HG03342 (cell line): ENCODE measurements at regions not wholly inside any gene's neighbourhood (a gene's known extent, or its start where the extent isn't known, plus 50 kb on each side); places are given as distances from the start of the nearest gene placed in this dataset.
A peak's percentile ranks its signal among the peaks of the same experiment; 100 is the strongest.

Experiments
- ATAC-seq: cut with Tn5 transposase; IDR thresholded peaks from one replicate; pipeline ENCODE4 v1.9.1; 2021; ENCODE audit warnings: mild to moderate bottlenecking, moderate library complexity; ENCODE audit not compliant: unreplicated experiment

GRCh38 chr2:9156483-9156882 lies 50.1 kb upstream of the ASAP2 start:
- ATAC-seq: no peak

GRCh38 chr2:9154061-9154460 lies 52.6 kb upstream of the ASAP2 start:
- no peak for ATAC-seq

GRCh38 chr2:9153643-9153980 lies 53.0 kb upstream of the ASAP2 start:
- no peak for ATAC-seq

DNA sequence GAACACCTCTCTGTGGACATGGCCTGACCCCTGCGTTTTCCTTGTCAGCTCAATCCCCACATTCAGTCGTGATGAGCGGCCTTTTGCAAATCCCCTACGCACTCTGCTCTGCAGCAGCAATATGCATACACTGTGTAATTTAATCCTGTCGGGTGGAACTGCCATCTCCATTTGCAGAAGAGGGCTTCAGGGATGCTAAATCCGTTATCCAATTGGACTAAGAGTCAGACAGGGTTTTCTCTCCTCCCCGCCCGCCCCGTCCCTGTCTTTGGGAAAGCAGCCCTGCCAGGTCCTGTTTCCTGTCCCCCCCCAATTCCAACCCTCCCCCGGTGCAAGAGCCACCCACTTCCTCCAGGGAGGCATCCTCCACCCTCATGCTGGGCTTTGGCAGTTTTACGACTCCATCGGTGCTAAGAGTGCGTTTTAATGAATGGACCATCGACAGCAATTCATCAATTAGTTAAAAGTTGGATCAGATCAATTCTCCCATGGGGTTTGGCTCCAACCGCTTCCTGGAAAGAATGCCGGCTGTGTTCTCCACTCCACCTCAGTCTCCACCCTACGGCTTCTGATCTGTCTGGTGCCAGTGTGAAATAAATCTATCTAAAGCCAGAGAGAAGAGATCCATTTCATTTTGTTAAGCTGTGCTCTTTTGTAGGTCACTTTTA lies 53.5 kb upstream of the ASAP2 start:
- no peak for ATAC-seq

DNA sequence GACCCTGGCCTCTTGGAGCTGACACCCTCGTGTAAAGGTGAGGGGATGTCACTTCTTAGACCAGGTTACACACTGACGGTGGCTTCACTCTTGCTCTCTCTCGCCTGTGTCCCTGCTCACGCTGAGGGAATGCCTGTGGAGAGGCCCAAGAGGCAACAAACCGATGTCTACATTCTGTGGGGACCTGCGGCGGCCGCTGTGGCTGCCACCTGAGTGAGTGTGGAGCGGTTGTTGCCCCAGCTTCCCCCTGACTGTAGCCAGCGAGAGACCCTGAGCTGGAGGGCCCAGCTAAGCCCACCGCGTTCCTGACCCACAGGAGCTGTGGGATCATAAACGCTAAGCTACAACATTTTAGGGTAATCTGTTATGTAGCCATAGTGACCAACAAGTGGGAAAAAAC lies 55.7 kb upstream of the ASAP2 start:
- ATAC-seq: no peak

DNA sequence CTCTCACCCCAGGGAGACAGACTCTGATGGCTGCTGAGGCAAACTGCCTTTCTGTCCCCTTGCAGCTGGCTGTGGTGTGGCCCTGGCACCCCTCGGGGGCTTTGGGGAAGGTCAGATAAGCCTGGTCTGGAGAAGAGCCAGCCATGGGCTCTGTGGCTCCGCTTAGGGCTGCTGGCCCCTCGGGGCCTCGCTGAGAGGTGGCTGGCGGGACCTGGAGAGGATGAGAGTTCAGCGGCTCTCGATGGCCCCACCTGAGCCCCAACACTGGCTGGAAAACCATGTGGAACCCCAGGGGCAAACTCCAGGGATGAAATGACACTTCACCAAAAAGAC lies 56.1 kb upstream of the ASAP2 start:
- ATAC-seq: no peak

- no peak for ATAC-seq
Observed at GRCh38 chr2:9149726-9150567, 56.7 kb upstream of the ASAP2 start.

- ATAC-seq: no peak
Observed at GRCh38 chr2:9149388-9149660, 57.3 kb upstream of the ASAP2 start.

GRCh38 chr2:9146646-9147045 lies 60.0 kb upstream of the ASAP2 start:
- no peak for ATAC-seq

DNA sequence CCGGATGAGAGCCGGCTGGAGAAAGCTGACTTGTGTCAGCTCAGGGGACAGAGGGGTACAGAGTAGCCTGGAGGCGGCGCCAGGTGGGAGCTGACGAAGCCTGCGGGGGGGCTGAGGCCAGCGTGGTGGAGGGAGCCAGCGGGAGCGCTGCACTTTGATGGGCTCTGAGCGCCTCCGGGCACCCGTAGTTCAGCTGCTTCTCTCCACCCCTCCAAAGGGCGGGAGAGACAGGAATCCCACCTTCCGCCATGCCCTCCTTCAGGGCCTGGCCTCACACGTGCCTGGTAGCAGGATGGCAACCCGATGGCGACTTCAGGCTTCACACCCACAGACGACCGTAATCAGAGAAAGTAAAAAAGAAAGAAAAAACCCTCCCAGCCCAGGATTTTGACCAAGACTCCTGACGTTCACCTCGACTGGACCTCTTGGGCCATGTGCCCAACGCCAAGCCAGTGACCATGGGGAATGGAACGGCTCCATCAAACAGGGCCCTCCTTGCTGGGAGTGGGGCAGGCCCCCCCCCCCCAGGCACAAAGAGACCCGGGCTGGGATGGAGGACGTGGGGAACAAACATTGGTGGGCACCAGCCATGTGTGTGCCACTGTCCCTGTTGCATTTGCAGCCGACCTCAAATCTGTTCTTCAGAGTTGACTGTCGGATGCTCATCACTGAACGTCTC lies 60.7 kb upstream of the ASAP2 start:
- ATAC-seq: no peak

GRCh38 chr2:9145109-9145751 lies 61.4 kb upstream of the ASAP2 start:
- no peak for ATAC-seq

DNA sequence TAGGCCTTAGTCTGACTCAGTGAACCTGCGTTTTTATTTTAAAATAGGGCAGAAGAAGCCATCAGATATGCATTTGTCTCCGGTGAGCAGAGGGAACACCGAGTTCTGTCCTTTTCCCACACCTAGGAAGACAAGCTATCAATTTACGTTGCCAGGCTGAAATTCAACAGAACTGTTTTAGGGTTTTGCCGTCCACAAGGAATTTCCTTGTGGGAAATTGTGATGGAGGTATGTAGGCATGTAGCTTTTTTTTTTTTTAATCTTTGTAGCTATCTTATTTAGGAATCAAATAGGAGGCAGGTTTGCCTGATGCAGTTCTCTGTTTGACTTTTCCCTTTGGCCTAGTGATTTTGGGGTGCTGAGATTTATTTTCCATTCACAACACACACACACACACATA lies 62.0 kb upstream of the ASAP2 start:
- ATAC-seq: no peak

GRCh38 chr2:9144046-9144445 lies 62.6 kb upstream of the ASAP2 start:
- no peak for ATAC-seq

DNA sequence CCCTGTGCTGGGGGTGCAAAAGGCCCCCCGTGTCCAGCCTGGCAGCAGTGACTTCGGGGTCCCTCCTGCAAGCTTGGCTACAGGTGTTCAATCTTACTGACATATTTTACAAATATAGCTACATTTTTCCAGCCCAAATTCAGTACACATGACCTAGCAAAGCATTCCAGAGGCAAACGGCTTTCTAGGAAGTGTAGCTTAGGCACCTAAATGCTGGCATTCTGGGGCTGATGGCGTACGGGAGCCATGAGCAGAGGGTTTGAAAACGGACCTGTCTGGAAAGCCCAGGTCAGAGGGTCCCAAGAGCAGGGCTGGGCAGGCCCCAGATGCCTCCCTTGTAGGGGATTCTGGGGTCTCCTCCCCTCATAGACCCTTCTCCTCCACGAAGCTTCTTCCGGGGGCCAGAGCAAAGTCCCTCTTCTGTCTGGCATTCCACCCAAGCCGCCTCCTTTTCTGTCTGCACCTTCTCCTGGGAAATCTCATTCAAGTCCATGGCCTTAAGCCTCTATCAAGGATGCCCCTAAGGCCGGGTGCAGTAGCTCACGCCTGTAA lies 63.3 kb upstream of the ASAP2 start:
- ATAC-seq: no peak

DNA sequence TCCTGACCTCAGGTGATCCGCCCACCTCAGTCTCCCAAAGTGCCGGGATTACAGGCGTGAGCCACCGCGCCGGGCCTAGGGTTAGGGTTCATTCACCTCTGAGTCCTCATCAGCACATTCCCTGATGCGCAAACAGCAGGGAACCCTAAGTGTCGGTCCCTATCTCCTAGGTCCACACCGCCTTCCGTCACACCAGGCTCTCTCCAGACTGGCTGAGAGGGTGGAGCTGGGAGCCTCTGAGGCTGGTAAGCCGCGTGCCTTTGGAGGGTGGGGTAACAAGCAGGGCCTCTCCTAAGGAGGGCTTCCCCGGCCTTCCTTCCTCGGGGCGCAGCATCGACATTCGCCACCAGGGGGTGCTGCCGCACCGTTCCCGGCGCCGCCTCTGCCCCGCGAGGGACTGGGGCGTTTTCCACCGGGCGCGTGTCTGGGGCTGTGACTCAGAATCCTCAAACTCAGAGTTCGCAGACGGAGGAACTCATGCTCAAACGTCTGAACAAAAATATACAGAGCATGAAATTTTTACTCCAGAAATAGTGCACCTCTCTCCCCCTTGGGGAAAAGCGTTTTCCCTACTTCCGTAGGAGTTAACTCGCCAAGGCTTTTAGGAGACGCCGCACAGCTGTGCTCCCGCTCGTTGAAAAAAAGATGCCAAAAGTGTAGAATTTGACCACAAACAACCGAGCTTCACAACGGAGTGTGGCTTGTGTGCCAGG lies 63.9 kb upstream of the ASAP2 start:
- peak; percentile 95 for ATAC-seq

GRCh38 chr2:9141706-9142460 lies 64.7 kb upstream of the ASAP2 start:
- ATAC-seq: no peak

- no peak for ATAC-seq
Observed at GRCh38 chr2:9141091-9141667, 65.4 kb upstream of the ASAP2 start.

DNA sequence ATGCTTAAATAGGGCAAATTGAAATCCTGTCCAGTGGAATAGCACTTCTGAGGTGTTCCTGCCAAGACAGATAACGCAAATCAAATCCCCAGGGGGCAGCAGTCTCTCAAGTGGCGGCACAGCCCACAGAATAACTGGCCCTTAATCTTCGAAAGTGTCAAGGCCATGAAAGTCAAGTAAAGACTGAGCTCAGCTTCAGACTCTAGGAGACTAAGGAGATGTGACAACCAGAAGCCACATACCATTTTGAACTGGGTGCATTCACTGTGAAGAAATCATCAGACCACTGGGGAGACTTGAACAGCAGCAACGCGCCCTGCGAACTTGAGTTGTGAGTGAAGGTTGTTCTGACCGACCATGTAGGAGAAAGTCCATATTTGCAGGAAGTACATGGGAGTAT lies 66.0 kb upstream of the ASAP2 start:
- no peak for ATAC-seq

GRCh38 chr2:9139491-9140443 lies 66.8 kb upstream of the ASAP2 start:
- no peak for ATAC-seq
